Stimulated activated CD4-positive, alpha-beta T cell treated with anti-CD3 and anti-CD28 coated beads, Interleukin-4, amount 100 ng/mL, for 4 hours (primary cell): ENCODE measurements at regions not wholly inside any gene's neighbourhood (a gene's known extent, or its start where the extent isn't known, plus 50 kb on each side); places are given as distances from the start of the nearest gene placed in this dataset.
"Not testable (repeated sequence)": the region's sequence is repeated elsewhere in the genome, so short reads cannot be mapped to it uniquely, and the experiment has no call there.

ENCODE experiments used
- DNase-seq, 2 experiments: peaks; one replicate each; pipeline ENCODE4 v3.0.0-alpha.2; 2020

- DNase-seq: peak; percentile 1 to 20
These were observed 443.2 kb upstream of the FGF16 start for GRCh38 chrX:77003956-77004355.

- no peak for DNase-seq
These were observed 437.5 kb upstream of the FGF16 start for GRCh38 chrX:77009691-77010090.

- no peak for DNase-seq
These were observed 432.5 kb upstream of the FGF16 start for GRCh38 chrX:77014377-77015372.

GRCh38 chrX:77017093-77017492, 430.1 kb upstream of the FGF16 start:
- no peak for DNase-seq

- not testable (repeated sequence) for DNase-seq
These were observed 400.9 kb upstream of the FGF16 start for GRCh38 chrX:77046180-77046810.

GRCh38 chrX:77060572-77060971, 386.6 kb upstream of the FGF16 start:
- no peak for DNase-seq

GRCh38 chrX:77061022-77061421, 386.2 kb upstream of the FGF16 start:
- no peak for DNase-seq

GRCh38 chrX:77061545-77061944, 385.6 kb upstream of the FGF16 start:
- no peak for DNase-seq

GRCh38 chrX:77065896-77066295, 381.3 kb upstream of the FGF16 start:
- no peak for DNase-seq

GRCh38 chrX:77070202-77070918, 376.8 kb upstream of the FGF16 start:
- DNase-seq: no peak

- no peak for DNase-seq
These were observed 370.3 kb upstream of the FGF16 start for GRCh38 chrX:77076896-77077295.

GRCh38 chrX:77081237-77081636, 366.0 kb upstream of the FGF16 start:
- DNase-seq: not testable (repeated sequence)

GRCh38 chrX:77085372-77085771, 361.8 kb upstream of the FGF16 start:
- no peak for DNase-seq

- DNase-seq: no peak
These were observed 359.5 kb upstream of the FGF16 start for GRCh38 chrX:77087529-77088169.

- DNase-seq: no peak
These were observed 359.0 kb upstream of the FGF16 start for GRCh38 chrX:77088233-77088632.

- DNase-seq: no peak
These were observed 332.7 kb upstream of the FGF16 start for GRCh38 chrX:77114501-77114900.

- DNase-seq: no peak
These were observed 328.5 kb upstream of the FGF16 start for GRCh38 chrX:77118686-77119085.

- no peak for DNase-seq
These were observed 327.5 kb upstream of the FGF16 start for GRCh38 chrX:77119706-77120105.

- not testable (repeated sequence) for DNase-seq
These were observed 323.3 kb upstream of the FGF16 start for GRCh38 chrX:77123917-77124316.

GRCh38 chrX:77127571-77127970, 319.6 kb upstream of the FGF16 start:
- DNase-seq: not testable (repeated sequence)

- no peak for DNase-seq
These were observed 303.3 kb upstream of the FGF16 start for GRCh38 chrX:77143907-77144306.

- peak in 1 of 2 experiments; percentile 3 for DNase-seq
These were observed 286.9 kb upstream of the FGF16 start for GRCh38 chrX:77160301-77160700.

- DNase-seq: no peak
These were observed 284.4 kb upstream of the FGF16 start for GRCh38 chrX:77162777-77163176.
